Cerebellar cortex (tissue), 1 donor: ENCODE measurements at regions not wholly inside any gene's neighbourhood (a gene's known extent, or its start where the extent isn't known, plus 50 kb on each side); places are given as distances from the start of the nearest gene placed in this dataset.
"Not testable (repeated sequence)": the region's sequence is repeated elsewhere in the genome, so short reads cannot be mapped to it uniquely, and the experiment has no call there.

Experiments
- DNase-seq: peaks from one replicate; pipeline ENCODE4 v3.0.0-alpha.2; 2015; ENCODE audit warnings: low spot score

- DNase-seq: no peak
Observed at GRCh38 chr2:215744514-215744913, 268.8 kb downstream of the MREG start.

- no peak for DNase-seq
Observed at GRCh38 chr2:215743066-215743465, 270.3 kb downstream of the MREG start.

GRCh38 chr2:215742021-215742420 lies 271.3 kb downstream of the MREG start:
- DNase-seq: no peak

GRCh38 chr2:215740071-215740470 lies 273.3 kb downstream of the MREG start:
- no peak for DNase-seq

GRCh38 chr2:215738351-215738750 lies 275.0 kb downstream of the MREG start:
- DNase-seq: no peak

- no peak for DNase-seq
Observed at GRCh38 chr2:215737477-215737876, 275.9 kb downstream of the MREG start.

- no peak for DNase-seq
Observed at GRCh38 chr2:215736653-215737290, 276.6 kb downstream of the MREG start.

- DNase-seq: no peak
Observed at GRCh38 chr2:215731108-215731658, 282.2 kb downstream of the MREG start.

- DNase-seq: no peak
Observed at GRCh38 chr2:215729985-215730620, 283.2 kb downstream of the MREG start.

- DNase-seq: no peak
Observed at GRCh38 chr2:215728504-215729065, 284.8 kb downstream of the MREG start.

GRCh38 chr2:215727507-215728503 lies 285.5 kb downstream of the MREG start:
- DNase-seq: no peak

GRCh38 chr2:215726070-215726469 lies 287.3 kb downstream of the MREG start:
- no peak for DNase-seq

- no peak for DNase-seq
Observed at GRCh38 chr2:215724146-215724545, 288.3 kb upstream of the FN1 start.

GRCh38 chr2:215723631-215724011 lies 287.8 kb upstream of the FN1 start:
- DNase-seq: no peak

GRCh38 chr2:215722986-215723630 lies 287.2 kb upstream of the FN1 start:
- DNase-seq: no peak

GRCh38 chr2:215722125-215722524 lies 286.3 kb upstream of the FN1 start:
- no peak for DNase-seq

GRCh38 chr2:215721515-215721914 lies 285.6 kb upstream of the FN1 start:
- DNase-seq: not testable (repeated sequence)

- DNase-seq: no peak
Observed at GRCh38 chr2:215718890-215719289, 283.0 kb upstream of the FN1 start.

GRCh38 chr2:215718436-215718835 lies 282.6 kb upstream of the FN1 start:
- no peak for DNase-seq

- no peak for DNase-seq
Observed at GRCh38 chr2:215717501-215718381, 281.9 kb upstream of the FN1 start.

GRCh38 chr2:215716956-215717355 lies 281.1 kb upstream of the FN1 start:
- DNase-seq: no peak
